CD14-positive monocyte (primary cell): ENCODE measurements at regions not wholly inside any gene's neighbourhood (a gene's known extent, or its start where the extent isn't known, plus 50 kb on each side); places are given as distances from the start of the nearest gene placed in this dataset.
"Not testable (repeated sequence)": the region's sequence is repeated elsewhere in the genome, so short reads cannot be mapped to it uniquely, and the experiment has no call there.

ENCODE experiments used
- DNase-seq, 3 donors: peaks; one replicate each; pipeline ENCODE4 v3.0.0-alpha.2; 2011 to 2022
- H2AFZ ChIP-seq: 2 replicates; pipeline ENCODE4 v1.6.0; 2012; ENCODE audit warnings: mild to moderate bottlenecking, low read depth, low read length, inconsistent platforms; ENCODE audit not compliant: insufficient read depth, poor library complexity, severe bottlenecking
- H3K27ac ChIP-seq, 2 donors: 1 replicate in 1 of 2; 2 replicates in 1 of 2; pipeline ENCODE4 v1.5.1; 2012 to 2013; ENCODE audit warnings: low read length in 2 of 2, control low read depth in 1 of 2, inconsistent platforms in 1 of 2, low read depth in 1 of 2, mild to moderate bottlenecking in 1 of 2
- H3K27me3 ChIP-seq, 2 donors: one replicate each; pipeline versions ENCODE4 v1.6.0 to v1.6.1; 2011 to 2013; ENCODE audit warnings: low read length in 2 of 2; ENCODE audit not compliant: control insufficient read depth in 2 of 2, insufficient read depth in 2 of 2
- H3K36me3 ChIP-seq, 2 donors: replicated peaks in 1 of 2; 1 replicate in 1 of 2; 2 replicates in 1 of 2; pipeline versions ENCODE4 v1.5.1 to v1.6.1; 2012 to 2013; ENCODE audit warnings: low read length in 2 of 2, control low read depth in 1 of 2, inconsistent platforms in 1 of 2, mild to moderate bottlenecking in 1 of 2; ENCODE audit not compliant: insufficient read depth in 2 of 2, control insufficient read depth in 1 of 2
- H3K4me1 ChIP-seq, 2 donors: 1 replicate in 1 of 2; 2 replicates in 1 of 2; pipeline versions ENCODE4 v1.5.1 to v1.6.1; 2012 to 2013; ENCODE audit warnings: low read length in 2 of 2, control low read depth in 1 of 2, inconsistent platforms in 1 of 2, mild to moderate bottlenecking in 1 of 2, moderate library complexity in 1 of 2; ENCODE audit not compliant: insufficient read depth in 2 of 2, control insufficient read depth in 1 of 2
- H3K4me2 ChIP-seq: replicated peaks from 2 replicates; pipeline ENCODE3; 2012; ENCODE audit warnings: low read length, moderate library complexity, mild to moderate bottlenecking; ENCODE audit not compliant: poor library complexity, severe bottlenecking; ENCODE audit errors: extremely low read depth
- H3K4me3 ChIP-seq, 3 experiments: fragments of 200-600 bp in 1 of 3; sonication (generic) in 1 of 3; replicated peaks in 1 of 3; 1 replicate in 2 of 3; 2 replicates in 1 of 3; pipeline ENCODE4 v1.5.1; 2011 to 2013; ENCODE audit warnings: low read length in 3 of 3, mild to moderate bottlenecking in 3 of 3, control low read depth in 2 of 3, low read depth in 2 of 3, inconsistent platforms in 1 of 3, moderate library complexity in 1 of 3
- H3K79me2 ChIP-seq: 2 replicates; pipeline ENCODE4 v1.6.0; 2012; ENCODE audit warnings: mild to moderate bottlenecking, control low read depth, inconsistent platforms, low read length, moderate library complexity; ENCODE audit not compliant: insufficient read depth
- H3K9ac ChIP-seq: 2 replicates; pipeline ENCODE4 v1.6.0; 2017; ENCODE audit warnings: low read length, mild to moderate bottlenecking; ENCODE audit not compliant: insufficient read depth, poor library complexity, severe bottlenecking
- H3K9me3 ChIP-seq, 2 donors: replicated peaks in 1 of 2; 1 replicate in 1 of 2; 2 replicates in 1 of 2; pipeline versions ENCODE4 v1.5.1 to v1.6.1; 2012 to 2013; ENCODE audit warnings: low read length in 2 of 2, control low read depth in 1 of 2; ENCODE audit not compliant: control insufficient read depth in 1 of 2, insufficient read depth in 1 of 2
- H4K20me1 ChIP-seq: 2 replicates; pipeline ENCODE4 v1.6.0; 2012; ENCODE audit warnings: mild to moderate bottlenecking, low read length, control low read depth, moderate library complexity; ENCODE audit not compliant: insufficient read depth
- H3K27ac Mint-ChIP-seq, 7 donors: one replicate each; pipeline ENCODE4 v1.8.0; 2020; ENCODE audit warnings: mild to moderate bottlenecking in 7 of 7, mixed read lengths in 7 of 7, moderate library complexity in 6 of 7, inconsistent platforms in 2 of 7
- H3K27me3 Mint-ChIP-seq, 3 donors: one replicate each; pipeline ENCODE4 v1.8.0; 2021 to 2022; ENCODE audit warnings: low read depth in 3 of 3, mild to moderate bottlenecking in 3 of 3, mixed read lengths in 3 of 3, moderate library complexity in 3 of 3, inconsistent platforms in 1 of 3
- H3K36me3 Mint-ChIP-seq, 2 donors: one replicate each; pipeline ENCODE4 v1.8.0; 2020; ENCODE audit warnings: mixed read lengths in 2 of 2, inconsistent platforms in 1 of 2, mild to moderate bottlenecking in 1 of 2
- H3K4me1 Mint-ChIP-seq: one replicate; pipeline ENCODE4 v1.8.0; 2020; ENCODE audit warnings: mild to moderate bottlenecking, mixed read lengths
- H3K4me3 Mint-ChIP-seq, 2 donors: one replicate each; pipeline ENCODE4 v1.8.0; 2020; ENCODE audit warnings: mild to moderate bottlenecking in 2 of 2, mixed read lengths in 2 of 2, moderate library complexity in 1 of 2
- H3K9me3 Mint-ChIP-seq, 7 donors: one replicate each; pipeline ENCODE4 v1.8.0; 2020 to 2022; ENCODE audit warnings: mixed read lengths in 7 of 7, mild to moderate bottlenecking in 6 of 7, moderate library complexity in 6 of 7, inconsistent platforms in 2 of 7
- CTCF ChIP-seq: fragments of 200-600 bp; IDR thresholded peaks from one replicate; pipeline ENCODE4 v1.8.0; 2022; ENCODE audit warnings: antibody characterized with exemption, mild to moderate bottlenecking
- WGBS: methylation state at CpG from one replicate; pipeline ENCODE4 v1.1.5; 2013; ENCODE audit warnings: missing lambda C conversion rate; ENCODE audit not compliant: insufficient coverage; 5-methylcytosine and 5-hydroxymethylcytosine counted together
- intact Hi-C, 2 donors: fragments of 100-400 bp; cut with micrococcal nuclease; formaldehyde crosslinking; loops; one replicate each; pipeline versions ENCODE4 v1.15.0 to v1.15.1; 2023

GRCh38 chr3:31096661-31097395, 202.4 kb upstream of the GADL1 start:
- peak overlapping the region; percentile 12 for H2AFZ ChIP-seq

GRCh38 chr3:31100519-31100918, 206.1 kb upstream of the GADL1 start:
- DNase-seq, result no peak
- Mint-ChIP-seq H3K36me3 (no peaks in the 10 kb centered on the region), H3K9me3 (peaks cover 0 to 4% (median 2%) of the 10 kb centered on the region in 7 donors), H3K4me1 (no peaks in the 10 kb centered on the region), H3K27me3 (no peaks in the 10 kb centered on the region), H3K4me3 (no peak overlapping the region), H3K27ac (no peak overlapping the region)
- Histone ChIP-seq H2AFZ (no peak overlapping the region), H3K27me3 (no peaks in the 10 kb centered on the region), H3K27ac (no peak overlapping the region), H4K20me1 (no peaks in the 10 kb centered on the region), H3K9ac (no peak overlapping the region), H3K9me3 (no peaks in the 10 kb centered on the region), H3K79me2 (no peaks in the 10 kb centered on the region), H3K4me2 (no peak overlapping the region), H3K4me3 (no peak overlapping the region), H3K4me1 (no peaks in the 10 kb centered on the region), H3K36me3 (no peaks in the 10 kb centered on the region)
- WGBS, result no CpG with 5 or more reads among the region's 1 CpG
- no peak for TF ChIP-seq CTCF
- intact Hi-C loops, result no loop called here

More at GRCh38 chr3:31096661-31097395, 202.4 kb upstream of the GADL1 start:
- H3K27me3 ChIP-seq, result no peaks in the 10 kb centered on the region
- no peak for TF ChIP-seq CTCF
- H4K20me1 ChIP-seq, result no peaks in the 10 kb centered on the region
- Mint-ChIP-seq H3K4me3 (no peak overlapping the region), H3K27ac (no peak overlapping the region), H3K27me3 (no peaks in the 10 kb centered on the region), H3K36me3 (no peaks in the 10 kb centered on the region), H3K9me3 (no peaks in the 10 kb centered on the region), H3K4me1 (peaks cover 3% of the 10 kb centered on the region)
- no peaks in the 10 kb centered on the region for H3K79me2 ChIP-seq
- H3K27ac ChIP-seq, result no peak overlapping the region
- no peak for DNase-seq
- no peaks in the 10 kb centered on the region for H3K9me3 ChIP-seq
- H3K4me2 ChIP-seq, result no peak overlapping the region
- H3K4me1 ChIP-seq, result no peaks in the 10 kb centered on the region
- intact Hi-C loops, result no loop called here
- H3K4me3 ChIP-seq, result no peak overlapping the region
- H3K9ac ChIP-seq, result no peak overlapping the region
- H3K36me3 ChIP-seq, result no peaks in the 10 kb centered on the region
- WGBS, result no CpG with 5 or more reads among the region's 5 CpGs

GRCh38 chr3:31101285-31101684, 206.8 kb upstream of the GADL1 start:
- H3K27me3 Mint-ChIP-seq, H4K20me1 ChIP-seq, H3K27me3 ChIP-seq, H3K4me1 ChIP-seq, H3K27ac ChIP-seq, H3K36me3 ChIP-seq, DNase-seq, H3K4me3 ChIP-seq, H3K36me3 Mint-ChIP-seq, H2AFZ ChIP-seq, H3K9me3 Mint-ChIP-seq, H3K9ac ChIP-seq, H3K4me3 Mint-ChIP-seq, H3K79me2 ChIP-seq, H3K27ac Mint-ChIP-seq, H3K4me1 Mint-ChIP-seq, intact Hi-C loops, H3K9me3 ChIP-seq, H3K4me2 ChIP-seq: not testable (repeated sequence)
- WGBS, result 0% methylated on average over 1 of the region's 1 CpG
